Endothelial cell of umbilical vein (primary cell): ENCODE measurements at regions not wholly inside any gene's neighbourhood (a gene's known extent, or its start where the extent isn't known, plus 50 kb on each side); places are given as distances from the start of the nearest gene placed in this dataset.

Source experiments
- BruUV-seq: library from RNA; stranded (reverse); fragments of 400-500 nt; replicated peaks from 2 replicates; lab custom pipeline; 2021; lab: Mats Ljungman, UMichigan
- CTCF ChIA-PET: fragments of 300-600, 350-600 bp; sonication (Branson Sonifier 250); formaldehyde crosslinking; loops from one replicate; lab custom pipeline; 2021; ENCODE audit warnings: antibody characterized with exemption, inconsistent platforms; lab: Charles Lee
- POLR2A ChIA-PET: fragments of 300-600, 350-600 bp; sonication (Branson Sonifier 250); formaldehyde crosslinking; loops from one replicate; lab custom pipeline; 2021; ENCODE audit warnings: antibody characterized with exemption, inconsistent platforms; lab: Charles Lee
- DNase-seq: peaks from one replicate; pipeline ENCODE4 v3.0.0-alpha.2; 2011; ENCODE audit warnings: low read depth, low spot score
- FAIRE-seq: peaks from 2 replicates; lab custom pipeline; 2011; peaks lifted over from hg19 to GRCh38; lab: Jason Lieb, UNC
- H2AFZ ChIP-seq: 2 replicates; pipeline ENCODE4 v1.6.0; 2012; ENCODE audit warnings: low read depth, low read length, control low read depth, inconsistent platforms
- H3K27ac ChIP-seq: 2 replicates; pipeline ENCODE4 v1.5.1; 2011; ENCODE audit warnings: low read depth, mild to moderate bottlenecking, control low read depth, low read length, moderate library complexity; ENCODE audit not compliant: insufficient read depth
- H3K27me3 ChIP-seq, 2 experiments: 2 replicates each; pipeline versions ENCODE4 v1.6.0 to v1.6.1; 2011; ENCODE audit warnings: low read length in 2 of 2, mixed read lengths in 1 of 2; ENCODE audit not compliant: control insufficient read depth in 2 of 2, insufficient read depth in 2 of 2
- H3K36me3 ChIP-seq, 2 experiments: 2 replicates in 1 of 2; 3 replicates in 1 of 2; pipeline ENCODE4 v1.5.1; 2011; ENCODE audit warnings: low read length in 2 of 2, mild to moderate bottlenecking in 1 of 2, moderate library complexity in 1 of 2; ENCODE audit not compliant: control insufficient read depth in 2 of 2, insufficient read depth in 2 of 2; ENCODE audit errors: extremely low read depth in 1 of 2
- H3K4me1 ChIP-seq: 3 replicates; pipeline ENCODE4 v1.5.1; 2011; ENCODE audit warnings: mild to moderate bottlenecking, low read length; ENCODE audit not compliant: control insufficient read depth, insufficient read depth; ENCODE audit errors: extremely low read depth
- H3K4me2 ChIP-seq: 2 replicates; pipeline ENCODE4 v1.6.1; 2011; ENCODE audit warnings: low read length, control low read depth, mixed read lengths; ENCODE audit not compliant: insufficient read depth
- H3K4me3 ChIP-seq, 3 experiments: fragments of 200-600 bp in 1 of 3; sonication (generic), shearing (Covaris generic) in 1 of 3; replicated peaks in 1 of 3; 2 replicates each; pipeline ENCODE4 v1.5.1; 2011 to 2016; ENCODE audit warnings: control low read depth in 3 of 3, low read length in 3 of 3, mild to moderate bottlenecking in 2 of 3, inconsistent platforms in 1 of 3, low read depth in 1 of 3, moderate library complexity in 1 of 3; ENCODE audit not compliant: insufficient read depth in 1 of 3
- H3K79me2 ChIP-seq: 2 replicates; pipeline ENCODE4 v1.6.0; 2012; ENCODE audit warnings: low read length, inconsistent platforms; ENCODE audit not compliant: control insufficient read depth, insufficient read depth
- H3K9ac ChIP-seq: replicated peaks from 2 replicates; pipeline ENCODE3; 2011; ENCODE audit warnings: low read length, control low read depth; ENCODE audit not compliant: insufficient read depth; ENCODE audit errors: extremely low read depth
- H3K9me1 ChIP-seq: replicated peaks from 3 replicates; pipeline ENCODE4 v1.6.0; 2011; ENCODE audit warnings: mild to moderate bottlenecking, low read length; ENCODE audit not compliant: control insufficient read depth, insufficient read depth; ENCODE audit errors: extremely low read depth
- H3K9me3 ChIP-seq: replicated peaks from 2 replicates; pipeline ENCODE4 v1.5.1; 2012; ENCODE audit warnings: low read length, inconsistent platforms; ENCODE audit not compliant: control insufficient read depth, insufficient read depth
- H4K20me1 ChIP-seq: replicated peaks from 2 replicates; pipeline ENCODE3; 2011; ENCODE audit warnings: mild to moderate bottlenecking, low read length; ENCODE audit not compliant: control insufficient read depth, insufficient read depth; ENCODE audit errors: extremely low read depth
- CTCF ChIP-seq, 2 donors: IDR thresholded peaks; 1 replicate in 1 of 2; 2 replicates in 1 of 2; pipeline ENCODE4 v1.5.1; 2011; ENCODE audit warnings: low read length in 2 of 2, mild to moderate bottlenecking in 2 of 2, moderate library complexity in 2 of 2, control low read depth in 1 of 2, inconsistent platforms in 1 of 2, low read depth in 1 of 2; ENCODE audit not compliant: insufficient read depth in 1 of 2; ENCODE audit errors: extremely low read depth in 1 of 2
- EZH2 ChIP-seq: IDR thresholded peaks from 2 replicates; pipeline ENCODE4 v1.6.1; 2012; ENCODE audit warnings: borderline replicate concordance, low read depth, mild to moderate bottlenecking, moderate library complexity, low read length, inconsistent platforms; ENCODE audit not compliant: severe bottlenecking
- FOS ChIP-seq: IDR thresholded peaks from 2 replicates; pipeline ENCODE4 v1.6.1; 2011; ENCODE audit warnings: mild to moderate bottlenecking, low read length, moderate library complexity, borderline replicate concordance; ENCODE audit not compliant: insufficient read depth
- GATA2 ChIP-seq: IDR thresholded peaks from 2 replicates; pipeline ENCODE4 v1.7.0; 2011; ENCODE audit warnings: low read depth, mild to moderate bottlenecking, moderate library complexity, mixed read lengths, low read length; ENCODE audit not compliant: insufficient read length, insufficient read depth
- JUN ChIP-seq: IDR thresholded peaks from 2 replicates; pipeline ENCODE4 v1.6.1; 2011; ENCODE audit warnings: borderline replicate concordance, low read depth; ENCODE audit not compliant: insufficient read length, insufficient read depth
- MAX ChIP-seq: IDR thresholded peaks from 2 replicates; pipeline ENCODE4 v1.6.1; 2011; ENCODE audit not compliant: insufficient read depth, insufficient read length
- MYC ChIP-seq: IDR thresholded peaks from one replicate; pipeline ENCODE4 v1.6.1; 2011; ENCODE audit warnings: mild to moderate bottlenecking, low read depth, low read length
- POLR2A ChIP-seq: IDR thresholded peaks from 2 replicates; pipeline ENCODE4 v1.6.1; 2012; ENCODE audit warnings: low read depth, mild to moderate bottlenecking, control low read depth, low read length
- POLR2AphosphoS5 ChIP-seq: IDR thresholded peaks from 2 replicates; pipeline ENCODE4 v1.6.1; 2012; ENCODE audit warnings: low read depth, mild to moderate bottlenecking, control low read depth, low read length, moderate library complexity; ENCODE audit not compliant: insufficient read depth
- dilution Hi-C: fragments of 300-500 bp; cut with MboI; formaldehyde crosslinking; loops from one replicate; pipeline ENCODE4 v1.15.0; 2019; ENCODE audit warnings: low sequenced_read_pairs; ENCODE audit not compliant: extremely low pct_ligation_motif_present
- intact Hi-C: fragments of 100-400 bp; cut with micrococcal nuclease; formaldehyde crosslinking; loops from one replicate; pipeline ENCODE4 v1.10.0; 2022

- H4K20me1 ChIP-seq: no peaks in the 10 kb centered on the region
- no peaks in the 10 kb centered on the region for H3K36me3 ChIP-seq
- H3K4me2 ChIP-seq: no peak overlapping the region
- H3K27ac ChIP-seq: no peak overlapping the region
- ChIA-PET POLR2A (no interaction called here), CTCF (interaction anchor here (0.7 to 1.8 kb wide), 5 partner anchors 123 to 403 kb away, joined by 3 to 10 read pairs (median 3); no protein-coding TSS in a partner anchor)
- DNase-seq (no peak), FAIRE-seq (no peak)
- no peak overlapping the region for H2AFZ ChIP-seq
- no peaks in the 10 kb centered on the region for H3K9me1 ChIP-seq
- H3K4me1 ChIP-seq: peaks cover 15% of the 10 kb centered on the region
- no TSS peak for BruUV-seq
- H3K9ac ChIP-seq: no peak overlapping the region
- no peaks in the 10 kb centered on the region for H3K9me3 ChIP-seq
- intact Hi-C loops: no loop called here
- dilution Hi-C loops: no loop called here
- no peaks in the 10 kb centered on the region for H3K79me2 ChIP-seq
- H3K27me3 ChIP-seq: no peaks in the 10 kb centered on the region
- TF ChIP-seq GATA2 (no peak), POLR2AphosphoS5 (no peak), FOS (no peak), POLR2A (no peak), EZH2 (no peak)
- H3K4me3 ChIP-seq: no peak overlapping the region
Measured at GRCh38 chr16:86894925-86895324, 316.6 kb downstream of the FOXL1 start.

GRCh38 chr16:86895606-86896005 is 317.3 kb downstream of the FOXL1 start:
- Histone ChIP-seq H3K9me1 (no peaks in the 10 kb centered on the region), H2AFZ (peak overlapping the region; percentile 59), H3K4me2 (no peak overlapping the region), H3K4me1 (peaks cover 17% of the 10 kb centered on the region), H4K20me1 (no peaks in the 10 kb centered on the region), H3K9me3 (no peaks in the 10 kb centered on the region), H3K27me3 (no peaks in the 10 kb centered on the region), H3K9ac (no peak overlapping the region), H3K27ac (no peak overlapping the region), H3K79me2 (no peaks in the 10 kb centered on the region), H3K36me3 (no peaks in the 10 kb centered on the region), H3K4me3 (no peak overlapping the region)
- TF ChIP-seq MYC (no peak), FOS (no peak), POLR2AphosphoS5 (no peak), GATA2 (no peak), CTCF (IDR thresholded peaks at IDR 0.05; ENCODE audit: extremely low read depth in 1 of 2, insufficient read depth in 1 of 2, low read depth in 1 of 2, low read length in 2 of 2) (no peak), MAX (no peak), POLR2A (no peak), JUN (no peak), EZH2 (no peak)
- ChIA-PET CTCF (interaction anchor here (0.7 to 1.8 kb wide), 5 partner anchors 122 to 402 kb away, joined by 3 to 10 read pairs (median 3); no protein-coding TSS in a partner anchor), POLR2A (no interaction called here)
- dilution Hi-C loops (no loop called here), intact Hi-C loops (no loop called here)
- peak; percentile 46 for DNase-seq
- peak; percentile 67 for FAIRE-seq
- no TSS peak for BruUV-seq
